ENCODE measurements at regions not wholly inside any gene's neighbourhood (a gene's known extent, or its start where the extent isn't known, plus 50 kb on each side); places are given as distances from the start of the nearest gene placed in this dataset.
"Not testable (repeated sequence)": the region's sequence is repeated elsewhere in the genome, so short reads cannot be mapped to it uniquely, and the experiment has no call there.

DNA sequence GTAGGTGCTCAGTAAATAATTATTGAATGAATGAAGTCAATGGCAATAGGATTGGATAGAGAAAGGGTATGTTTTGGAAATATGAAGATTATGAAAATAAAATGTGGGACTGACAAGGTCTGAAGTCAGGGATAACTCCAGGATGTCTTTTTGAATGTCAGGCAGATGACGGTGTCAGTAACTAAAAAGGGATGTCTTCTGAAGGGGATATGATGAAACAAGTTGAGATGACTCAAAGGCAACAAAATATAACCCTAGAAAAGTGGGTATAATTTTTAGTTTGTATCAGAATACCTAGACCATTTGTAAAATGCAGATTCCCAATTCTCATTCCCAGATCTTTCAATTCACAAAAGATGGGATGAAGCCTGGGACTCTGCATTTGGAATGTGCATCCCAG lies 257.3 kb upstream of the SGK1 start:
- no peaks in the 10 kb centered on the region for H3K36me3 Mint-ChIP-seq (ENCODE audit: insufficient read depth)
- TF ChIP-seq, protein P1, sequence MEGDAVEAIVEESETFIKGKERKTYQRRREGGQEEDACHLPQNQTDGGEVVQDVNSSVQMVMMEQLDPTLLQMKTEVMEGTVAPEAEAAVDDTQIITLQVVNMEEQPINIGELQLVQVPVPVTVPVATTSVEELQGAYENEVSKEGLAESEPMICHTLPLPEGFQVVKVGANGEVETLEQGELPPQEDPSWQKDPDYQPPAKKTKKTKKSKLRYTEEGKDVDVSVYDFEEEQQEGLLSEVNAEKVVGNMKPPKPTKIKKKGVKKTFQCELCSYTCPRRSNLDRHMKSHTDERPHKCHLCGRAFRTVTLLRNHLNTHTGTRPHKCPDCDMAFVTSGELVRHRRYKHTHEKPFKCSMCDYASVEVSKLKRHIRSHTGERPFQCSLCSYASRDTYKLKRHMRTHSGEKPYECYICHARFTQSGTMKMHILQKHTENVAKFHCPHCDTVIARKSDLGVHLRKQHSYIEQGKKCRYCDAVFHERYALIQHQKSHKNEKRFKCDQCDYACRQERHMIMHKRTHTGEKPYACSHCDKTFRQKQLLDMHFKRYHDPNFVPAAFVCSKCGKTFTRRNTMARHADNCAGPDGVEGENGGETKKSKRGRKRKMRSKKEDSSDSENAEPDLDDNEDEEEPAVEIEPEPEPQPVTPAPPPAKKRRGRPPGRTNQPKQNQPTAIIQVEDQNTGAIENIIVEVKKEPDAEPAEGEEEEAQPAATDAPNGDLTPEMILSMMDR (IDR thresholded peaks at IDR 0.05; ENCODE audit: unreplicated experiment) = no peak
- H3K4me1 Mint-ChIP-seq (ENCODE audit: low read depth) = no peaks in the 10 kb centered on the region
- DNase-seq (ENCODE audit: low spot score, unreplicated experiment) = no peak
- no peak overlapping the region for H3K27ac Mint-ChIP-seq
- H3K9me3 Mint-ChIP-seq (ENCODE audit: low read depth) = peaks cover 17% of the 10 kb centered on the region
- H3K27me3 Mint-ChIP-seq = no peaks in the 10 kb centered on the region
- no peak overlapping the region for H3K4me3 Mint-ChIP-seq (ENCODE audit: low read depth)

DNA sequence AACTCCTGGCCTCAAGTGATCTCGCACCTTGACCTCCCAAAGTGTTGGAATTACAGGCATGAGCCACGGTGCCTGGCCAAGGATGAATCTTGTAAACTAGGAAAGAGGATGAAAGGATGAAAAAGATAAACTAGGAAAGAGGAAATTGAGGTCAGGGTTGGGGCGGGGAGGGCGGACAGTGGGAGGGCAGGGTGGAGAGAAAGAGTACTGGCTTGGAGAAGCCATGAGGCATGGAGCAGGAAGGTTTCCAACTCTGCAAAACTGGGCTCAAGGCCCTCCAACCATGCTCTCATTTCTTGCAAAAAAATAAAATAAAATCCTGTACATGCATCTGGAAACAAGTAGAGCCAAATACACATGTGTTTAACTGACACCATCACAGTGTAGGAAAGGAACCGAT lies 256.6 kb upstream of the SGK1 start:
- TF ChIP-seq, protein P1 (IDR thresholded peaks at IDR 0.05; ENCODE audit: unreplicated experiment) = no peak
- H3K9me3 Mint-ChIP-seq (ENCODE audit: low read depth) = peaks cover 23% of the 10 kb centered on the region
- DNase-seq (ENCODE audit: low spot score, unreplicated experiment) = no peak
- no peaks in the 10 kb centered on the region for H3K36me3 Mint-ChIP-seq (ENCODE audit: insufficient read depth)
- no peak overlapping the region for H3K4me3 Mint-ChIP-seq (ENCODE audit: low read depth)
- no peak overlapping the region for H3K27ac Mint-ChIP-seq
- H3K27me3 Mint-ChIP-seq = no peaks in the 10 kb centered on the region
- no peaks in the 10 kb centered on the region for H3K4me1 Mint-ChIP-seq (ENCODE audit: low read depth)

DNA sequence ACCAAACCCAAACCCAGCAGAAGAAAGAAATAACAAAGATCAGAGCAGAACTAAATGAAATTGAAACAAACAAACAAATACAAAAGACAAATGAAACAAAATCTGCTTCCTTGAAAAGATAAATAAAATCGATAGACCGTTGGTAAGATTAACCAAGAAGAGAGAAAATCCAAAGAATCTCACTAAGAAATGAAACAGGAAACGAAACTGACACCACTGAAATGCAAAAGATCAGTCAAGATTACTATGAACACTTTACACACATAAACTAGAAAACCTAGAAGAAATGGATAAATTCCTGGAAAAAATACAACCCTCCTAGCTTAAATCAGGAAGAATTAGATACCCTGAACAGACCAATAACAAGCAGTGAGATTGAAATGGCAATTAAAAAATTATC lies 252.1 kb upstream of the SGK1 start:
- H3K27ac Mint-ChIP-seq; DNase-seq (ENCODE audit: low spot score, unreplicated experiment); H3K4me1 Mint-ChIP-seq (ENCODE audit: low read depth); H3K4me3 Mint-ChIP-seq (ENCODE audit: low read depth); H3K27me3 Mint-ChIP-seq; H3K36me3 Mint-ChIP-seq (ENCODE audit: insufficient read depth): not testable (repeated sequence)
- H3K9me3 Mint-ChIP-seq (ENCODE audit: low read depth) = peaks cover 32% of the 10 kb centered on the region

DNA sequence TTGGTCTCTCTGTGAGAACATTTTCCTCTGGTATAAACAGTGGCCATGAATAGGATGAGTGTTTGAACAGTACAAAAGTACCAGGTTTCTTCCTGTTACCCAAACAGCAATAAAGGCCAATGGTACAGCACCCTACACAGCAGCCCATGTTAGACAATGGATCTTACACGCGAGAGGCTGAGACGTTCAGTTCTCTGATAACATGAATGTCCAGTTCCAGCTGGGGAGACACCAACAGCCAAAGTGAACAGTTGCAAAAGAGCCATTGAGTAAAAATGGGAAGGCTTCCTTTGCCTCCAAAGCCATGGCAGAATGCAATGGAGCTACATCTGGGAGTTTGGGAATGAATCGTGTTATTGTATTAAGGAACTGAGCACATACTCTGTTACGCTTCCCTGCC lies 246.8 kb upstream of the SGK1 start:
- no peaks in the 10 kb centered on the region for H3K27me3 Mint-ChIP-seq
- H3K9me3 Mint-ChIP-seq (ENCODE audit: low read depth) = peaks cover 13% of the 10 kb centered on the region
- TF ChIP-seq, protein P1 (IDR thresholded peaks at IDR 0.05; ENCODE audit: unreplicated experiment) = no peak
- H3K27ac Mint-ChIP-seq = no peak overlapping the region
- DNase-seq (ENCODE audit: low spot score, unreplicated experiment) = no peak
- no peaks in the 10 kb centered on the region for H3K36me3 Mint-ChIP-seq (ENCODE audit: insufficient read depth)
- H3K4me3 Mint-ChIP-seq (ENCODE audit: low read depth) = no peak overlapping the region
- H3K4me1 Mint-ChIP-seq (ENCODE audit: low read depth) = no peaks in the 10 kb centered on the region

DNA sequence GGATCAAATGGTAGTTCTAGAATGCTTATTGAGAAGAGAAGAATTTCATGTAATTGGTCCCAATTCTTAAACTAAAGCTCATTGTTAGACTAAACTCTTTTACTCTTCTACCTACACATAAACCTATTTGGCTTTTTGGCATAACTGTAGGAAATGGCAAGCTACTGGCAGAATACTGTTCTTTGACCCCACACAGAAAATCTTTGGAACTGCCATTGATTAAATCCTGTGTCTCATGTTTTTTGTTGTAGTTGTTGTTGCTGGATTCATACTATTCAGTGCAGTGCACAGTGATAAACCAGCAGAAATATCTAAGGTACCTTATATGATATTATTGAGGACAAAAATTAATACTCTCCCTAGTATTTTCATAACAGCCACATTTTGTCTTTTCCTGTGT lies 242.1 kb upstream of the SGK1 start:
- no peak overlapping the region for H3K27ac Mint-ChIP-seq
- H3K27me3 Mint-ChIP-seq = no peaks in the 10 kb centered on the region
- H3K4me1 Mint-ChIP-seq (ENCODE audit: low read depth) = peaks cover 1% of the 10 kb centered on the region
- H3K36me3 Mint-ChIP-seq (ENCODE audit: insufficient read depth) = no peaks in the 10 kb centered on the region
- DNase-seq (ENCODE audit: low spot score, unreplicated experiment) = no peak
- TF ChIP-seq, protein P1 (IDR thresholded peaks at IDR 0.05; ENCODE audit: unreplicated experiment) = no peak
- no peak overlapping the region for H3K4me3 Mint-ChIP-seq (ENCODE audit: low read depth)
- peaks cover 5% of the 10 kb centered on the region for H3K9me3 Mint-ChIP-seq (ENCODE audit: low read depth)

DNA sequence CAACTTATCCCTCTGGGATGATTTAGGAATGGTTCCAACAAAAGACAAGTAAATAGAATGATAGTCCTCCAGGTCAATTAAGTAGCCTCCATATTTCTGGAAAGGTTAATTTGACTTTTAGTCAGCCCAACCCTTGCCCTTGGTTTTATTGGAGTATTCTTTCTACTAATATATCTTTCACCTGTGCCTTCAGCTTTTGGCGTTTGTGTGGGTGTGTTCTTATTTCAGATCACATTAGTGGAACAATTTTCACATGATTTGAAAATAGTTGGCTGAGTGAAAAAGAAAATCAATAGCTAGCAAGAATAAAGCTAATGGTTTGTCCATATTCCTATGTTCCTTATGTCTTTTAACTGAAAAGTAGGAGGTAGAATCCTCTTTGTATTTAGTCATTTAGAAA lies 239.6 kb upstream of the SGK1 start:
- H3K27me3 Mint-ChIP-seq = no peaks in the 10 kb centered on the region
- peaks cover 5% of the 10 kb centered on the region for H3K9me3 Mint-ChIP-seq (ENCODE audit: low read depth)
- no peaks in the 10 kb centered on the region for H3K36me3 Mint-ChIP-seq (ENCODE audit: insufficient read depth)
- TF ChIP-seq, protein P1 (IDR thresholded peaks at IDR 0.05; ENCODE audit: unreplicated experiment) = no peak
- H3K4me3 Mint-ChIP-seq (ENCODE audit: low read depth) = no peak overlapping the region
- DNase-seq (ENCODE audit: low spot score, unreplicated experiment) = no peak
- no peak overlapping the region for H3K27ac Mint-ChIP-seq
- peaks cover 1% of the 10 kb centered on the region for H3K4me1 Mint-ChIP-seq (ENCODE audit: low read depth)
